Adrenal gland (tissue), 9 donors: ENCODE measurements at regions not wholly inside any gene's neighbourhood (a gene's known extent, or its start where the extent isn't known, plus 50 kb on each side); places are given as distances from the start of the nearest gene placed in this dataset.

ENCODE experiments used
- DNase-seq, 7 donors: peaks; one replicate each; pipeline ENCODE4 v3.0.0-alpha.2; 2019 to 2020
- H3K27ac ChIP-seq, 5 donors: fragments of 200-600 bp; sonication (generic) in 4 of 5; 1 replicate in 3 of 5; 2 replicates in 2 of 5; pipeline versions ENCODE4 v1.5.1 to v1.8.0; 2016 to 2020; ENCODE audit warnings: mild to moderate bottlenecking in 1 of 5
- H3K27me3 ChIP-seq: fragments of 200-600 bp; 2 replicates; pipeline ENCODE4 v1.8.0; 2021
- H3K36me3 ChIP-seq, 2 donors: fragments of 200-600 bp; replicated peaks in 1 of 2; 1 replicate in 1 of 2; 2 replicates in 1 of 2; pipeline versions ENCODE4 v1.5.1 to v1.8.0; 2018 to 2022
- H3K4me1 ChIP-seq, 2 donors: fragments of 200-600 bp; replicated peaks in 1 of 2; 1 replicate in 1 of 2; 2 replicates in 1 of 2; pipeline versions ENCODE4 v1.5.1 to v1.8.0; 2018 to 2021
- H3K4me3 ChIP-seq, 4 donors: fragments of 200-600 bp; sonication (generic) in 3 of 4; one replicate each; pipeline ENCODE4 v1.5.1; 2016 to 2018
- H3K9me3 ChIP-seq, 3 donors: fragments of 200-600 bp; sonication (generic) in 1 of 3; replicated peaks in 1 of 3; 1 replicate in 2 of 3; 2 replicates in 1 of 3; pipeline versions ENCODE4 v1.5.1 to v1.8.0; 2016 to 2021
- CTCF ChIP-seq, 6 experiments: fragments of 450-650 bp in 4 of 6; fragments of 200-600 bp in 2 of 6; sonication (generic) in 1 of 6; IDR thresholded peaks; 1 replicate in 5 of 6; 2 replicates in 1 of 6; pipeline versions ENCODE4 v1.5.1 to v1.8.0; 2016 to 2021; ENCODE audit warnings: antibody characterized with exemption in 6 of 6, mild to moderate bottlenecking in 2 of 6, moderate library complexity in 1 of 6
- POLR2A ChIP-seq, 2 donors: fragments of 450-650 bp; IDR thresholded peaks; one replicate each; pipeline ENCODE4 v1.6.1; 2017; ENCODE audit warnings: antibody characterized with exemption in 2 of 2, mild to moderate bottlenecking in 2 of 2, moderate library complexity in 1 of 2
- WGBS, 4 donors: extraction: QIAGEN DNeasy Blood & Tissue Kit in 2 of 4; methylation state at CpG; one replicate each; pipeline versions ENCODE4 v1.1.5 to v1.1.7; 2013 to 2017; 5-methylcytosine and 5-hydroxymethylcytosine counted together
- intact Hi-C, 2 donors: fragments of 100-400 bp; cut with DNase I; formaldehyde crosslinking; loops; one replicate each; pipeline versions ENCODE4 v1.14.1 to v1.15.0; 2022 to 2023
- donor health status: healthy with polysubstance abuse.
- donor health status: Bipolar disorder and iron deficiency.
- donor health status: DM: yes; HTN: yes; CAD: no.
- donor health status: DM: no; HTN: no; CAD: no.
- donor health status: DM: no; HTN: no; CAD: no.

- TF ChIP-seq CTCF (IDR thresholded peaks at IDR 0.05) (no peak), POLR2A (IDR thresholded peaks at IDR 0.05) (no peak)
- 70 to 81% (median 78%) methylated on average over 3 of the region's 3 CpGs for WGBS, 4 donors
- no peaks in the 10 kb centered on the region for H3K4me1 ChIP-seq
- no peaks in the 10 kb centered on the region for H3K9me3 ChIP-seq
- H3K27me3 ChIP-seq, result no peaks in the 10 kb centered on the region
- no peaks in the 10 kb centered on the region for H3K36me3 ChIP-seq
- H3K4me3 ChIP-seq, result no peak overlapping the region
- intact Hi-C loops, result no loop called here
- no peak overlapping the region for H3K27ac ChIP-seq
- DNase-seq, result no peak
Measured at GRCh38 chr6:122052346-122052900, 347.0 kb upstream of the HSF2 start.

- TF ChIP-seq CTCF (IDR thresholded peaks at IDR 0.05), result no peak
- no peak for TF ChIP-seq POLR2A (IDR thresholded peaks at IDR 0.05)
- no peak for DNase-seq
- Histone ChIP-seq H3K4me1 (no peaks in the 10 kb centered on the region), H3K27ac (no peak overlapping the region), H3K9me3 (no peaks in the 10 kb centered on the region), H3K27me3 (no peaks in the 10 kb centered on the region), H3K36me3 (no peaks in the 10 kb centered on the region), H3K4me3 (no peak overlapping the region)
- 65 to 81% (median 72%) methylated on average over 4 of the region's 4 CpGs for WGBS, 4 donors
- intact Hi-C loops, result no loop called here
Measured at GRCh38 chr6:122059918-122060317, 339.5 kb upstream of the HSF2 start.

GRCh38 chr6:122061855-122062254 lies 337.6 kb upstream of the HSF2 start:
- Histone ChIP-seq H3K4me1 (no peaks in the 10 kb centered on the region), H3K27ac (no peak overlapping the region), H3K9me3 (no peaks in the 10 kb centered on the region), H3K36me3 (no peaks in the 10 kb centered on the region), H3K4me3 (no peak overlapping the region), H3K27me3 (no peaks in the 10 kb centered on the region)
- intact Hi-C loops, result no loop called here
- WGBS, 4 donors, result 82 to 89% (median 86%) methylated on average over 3 of the region's 3 CpGs
- TF ChIP-seq POLR2A (IDR thresholded peaks at IDR 0.05) (no peak), CTCF (IDR thresholded peaks at IDR 0.05) (no peak)
- DNase-seq, result no peak

GRCh38 chr6:122063076-122063475 lies 336.4 kb upstream of the HSF2 start:
- intact Hi-C loops, result no loop called here
- no peak for DNase-seq
- TF ChIP-seq POLR2A (IDR thresholded peaks at IDR 0.05) (no peak), CTCF (IDR thresholded peaks at IDR 0.05) (no peak)
- H3K27me3 ChIP-seq, result no peaks in the 10 kb centered on the region
- no peak overlapping the region for H3K4me3 ChIP-seq
- WGBS, 4 donors, result 48 to 71% (median 64%) methylated on average over 4 of the region's 4 CpGs
- no peaks in the 10 kb centered on the region for H3K9me3 ChIP-seq
- peaks cover 0 to 2% of the 10 kb centered on the region in 2 donors for H3K4me1 ChIP-seq
- no peaks in the 10 kb centered on the region for H3K36me3 ChIP-seq
- no peak overlapping the region for H3K27ac ChIP-seq
